Large intestine (tissue), 3 donors: ENCODE measurements at regions not wholly inside any gene's neighbourhood (a gene's known extent, or its start where the extent isn't known, plus 50 kb on each side); places are given as distances from the start of the nearest gene placed in this dataset.

ENCODE experiments used
- DNase-seq, 2 donors: peaks; one replicate each; pipeline versions ENCODE4 v3.0.0 to v3.0.0-alpha.2; 2013
- H3K27ac ChIP-seq: one replicate; pipeline ENCODE4 v1.5.1; 2013; ENCODE audit warnings: low read length
- H3K27me3 ChIP-seq: 2 replicates; pipeline ENCODE4 v1.6.1; 2013; ENCODE audit warnings: low read length; ENCODE audit not compliant: control insufficient read depth, insufficient read depth
- H3K36me3 ChIP-seq: 2 replicates; pipeline ENCODE4 v1.6.1; 2013; ENCODE audit warnings: low read length; ENCODE audit not compliant: control insufficient read depth, insufficient read depth
- H3K4me1 ChIP-seq: one replicate; pipeline ENCODE4 v1.6.1; 2013; ENCODE audit warnings: low read length; ENCODE audit not compliant: control insufficient read depth, insufficient read depth
- H3K4me3 ChIP-seq: one replicate; pipeline ENCODE4 v1.5.1; 2013; ENCODE audit warnings: low read length
- H3K9me3 ChIP-seq: one replicate; pipeline ENCODE4 v1.6.1; 2013; ENCODE audit warnings: mild to moderate bottlenecking, low read depth, low read length, moderate library complexity; ENCODE audit not compliant: control insufficient read depth
- WGBS: methylation state at CpG from one replicate; pipeline ENCODE4 v1.1.5; 2013; ENCODE audit warnings: low lambda C conversion rate; ENCODE audit not compliant: insufficient coverage; 5-methylcytosine and 5-hydroxymethylcytosine counted together

DNA sequence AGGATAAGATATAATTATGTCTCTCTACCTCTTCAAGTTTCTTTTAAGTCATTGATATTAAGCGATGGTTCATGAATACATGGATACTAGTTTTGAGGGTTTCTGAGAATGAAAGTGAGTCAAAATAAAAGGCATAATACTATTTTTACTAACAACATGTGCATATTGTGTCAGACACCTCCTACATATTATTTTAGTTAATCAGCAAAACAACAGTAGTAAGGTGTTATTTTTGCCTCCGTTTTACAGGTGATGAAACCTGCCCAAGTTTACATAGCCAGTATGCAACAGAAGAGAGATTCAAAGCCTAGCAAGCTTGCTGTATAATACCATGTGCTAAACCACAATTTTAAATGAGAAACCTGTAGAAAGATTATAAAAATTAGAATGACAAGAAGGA, 544.1 kb downstream of the EPHA5 start:
- DNase-seq, result no peak
- no peaks in the 10 kb centered on the region for H3K36me3 ChIP-seq
- 100% methylated on average over 1 of the region's 2 CpGs for WGBS
- no peak overlapping the region for H3K4me3 ChIP-seq
- no peaks in the 10 kb centered on the region for H3K4me1 ChIP-seq
- H3K27me3 ChIP-seq, result no peaks in the 10 kb centered on the region
- H3K27ac ChIP-seq, result no peak overlapping the region
- no peaks in the 10 kb centered on the region for H3K9me3 ChIP-seq

DNA sequence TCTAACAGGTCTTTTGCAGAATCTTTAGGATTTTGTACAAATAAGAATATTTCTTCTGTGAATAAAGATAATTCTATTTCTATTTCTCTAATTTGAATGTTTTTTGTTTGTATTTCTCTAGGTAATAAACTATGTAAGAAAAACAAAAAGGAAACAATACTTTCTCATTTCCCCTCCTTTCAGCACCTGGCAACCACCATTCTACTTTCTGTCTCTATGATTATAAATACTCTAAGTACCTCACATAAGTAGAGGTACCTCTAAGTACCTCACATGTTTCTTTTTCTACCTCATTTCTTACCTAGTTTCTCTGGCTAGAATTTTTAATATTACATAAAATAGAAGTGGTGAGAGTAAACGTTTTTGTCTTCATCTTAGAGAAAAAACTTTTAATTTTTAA, 550.0 kb downstream of the EPHA5 start:
- no peak for DNase-seq
- no peaks in the 10 kb centered on the region for H3K4me1 ChIP-seq
- H3K36me3 ChIP-seq, result no peaks in the 10 kb centered on the region
- H3K4me3 ChIP-seq, result no peak overlapping the region
- H3K9me3 ChIP-seq, result no peaks in the 10 kb centered on the region
- no peak overlapping the region for H3K27ac ChIP-seq
- WGBS, result 20% methylated on average over 1 of the region's 1 CpG
- no peaks in the 10 kb centered on the region for H3K27me3 ChIP-seq

DNA sequence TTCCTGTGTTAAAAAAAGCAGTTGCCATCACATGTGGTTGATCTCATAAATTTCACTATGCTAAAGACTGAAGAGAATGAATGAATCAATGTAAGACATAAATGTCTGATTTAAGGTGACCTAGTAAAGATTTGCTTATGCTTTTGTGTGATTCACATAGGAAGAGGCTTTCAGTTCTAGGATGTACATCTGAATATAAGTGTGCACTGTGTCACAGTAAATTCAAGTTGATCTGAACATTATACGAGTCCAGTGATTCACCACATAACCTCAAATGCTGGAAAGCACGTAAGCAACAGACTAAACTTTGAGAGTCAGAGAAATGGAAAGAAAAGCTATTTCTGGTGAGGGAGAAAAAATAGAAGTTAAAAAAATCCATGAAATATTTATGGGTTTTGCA, 567.9 kb downstream of the EPHA5 start:
- WGBS, result 71% methylated on average over 1 of the region's 2 CpGs
- no peak overlapping the region for H3K4me3 ChIP-seq
- no peak overlapping the region for H3K27ac ChIP-seq
- no peaks in the 10 kb centered on the region for H3K9me3 ChIP-seq
- H3K27me3 ChIP-seq, result no peaks in the 10 kb centered on the region
- no peaks in the 10 kb centered on the region for H3K36me3 ChIP-seq
- no peaks in the 10 kb centered on the region for H3K4me1 ChIP-seq
- DNase-seq, result no peak

DNA sequence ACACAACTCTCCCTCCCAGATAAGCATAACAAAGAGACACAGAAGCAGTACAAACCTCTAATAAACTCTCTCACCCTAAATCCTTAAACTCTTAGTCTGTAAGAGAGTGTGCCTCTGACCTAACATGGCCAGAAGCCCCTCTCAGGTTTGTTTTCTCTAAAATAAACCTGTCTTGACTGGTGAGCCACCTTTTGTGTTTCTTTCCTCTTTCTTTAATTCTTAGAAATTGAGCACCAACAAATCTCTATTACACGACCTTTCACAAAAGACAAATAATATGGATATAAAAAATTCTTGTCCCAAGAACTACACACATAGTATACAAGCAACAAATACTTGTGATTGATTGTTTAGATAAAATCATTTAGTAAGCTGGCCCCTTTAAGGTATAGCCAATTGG, 573.7 kb downstream of the EPHA5 start:
- Histone ChIP-seq H3K4me3 (no peak overlapping the region), H3K36me3 (no peaks in the 10 kb centered on the region), H3K9me3 (no peaks in the 10 kb centered on the region), H3K4me1 (no peaks in the 10 kb centered on the region), H3K27ac (no peak overlapping the region), H3K27me3 (no peaks in the 10 kb centered on the region)
- DNase-seq, result no peak
- WGBS, result no CpG with 5 or more reads among the region's 1 CpG

DNA sequence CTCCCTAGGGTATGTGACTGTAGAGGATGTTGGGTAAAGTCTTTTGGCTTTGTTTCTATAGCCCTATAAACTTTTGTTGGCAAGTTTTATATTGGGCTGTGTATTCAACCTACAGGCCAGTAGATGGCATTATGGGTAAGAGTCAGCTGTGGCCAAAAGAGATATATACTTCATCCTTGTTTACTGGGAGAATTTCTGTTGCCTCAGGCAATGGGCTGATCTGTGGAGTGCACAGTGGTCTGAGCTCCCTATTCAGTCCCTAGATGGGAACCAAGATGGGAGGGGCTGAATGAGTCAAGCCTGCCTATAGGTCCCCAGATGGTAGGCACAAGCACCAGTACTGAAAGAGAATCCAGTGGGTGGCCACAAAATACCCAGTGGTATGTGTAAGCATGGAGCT, 580.6 kb downstream of the EPHA5 start:
- no peaks in the 10 kb centered on the region for H3K9me3 ChIP-seq
- H3K4me3 ChIP-seq, result no peak overlapping the region
- no peaks in the 10 kb centered on the region for H3K4me1 ChIP-seq
- DNase-seq, result no peak
- H3K36me3 ChIP-seq, result no peaks in the 10 kb centered on the region
- H3K27me3 ChIP-seq, result no peaks in the 10 kb centered on the region
- H3K27ac ChIP-seq, result no peak overlapping the region

DNA sequence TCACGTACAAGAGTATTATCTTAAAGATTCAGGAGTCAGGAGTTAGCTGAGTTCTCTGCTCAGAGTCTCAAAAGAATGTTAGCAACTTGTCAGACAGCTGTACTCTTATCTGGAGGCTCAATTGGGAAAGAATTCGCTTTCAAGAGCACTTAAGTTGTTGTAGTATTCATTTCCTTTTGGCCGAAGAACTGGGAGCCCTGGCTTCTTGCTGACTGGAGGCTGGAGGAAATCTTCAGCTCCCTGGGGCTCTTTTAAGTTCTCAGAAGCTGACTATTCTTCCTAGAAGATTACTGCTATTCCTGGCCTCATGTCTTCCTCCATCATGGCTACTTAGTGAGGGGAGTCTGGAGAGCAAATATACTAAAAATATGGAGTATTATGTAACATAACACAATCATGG, 587.2 kb downstream of the EPHA5 start:
- Histone ChIP-seq H3K27ac (no peak overlapping the region), H3K36me3 (no peaks in the 10 kb centered on the region), H3K9me3 (no peaks in the 10 kb centered on the region), H3K27me3 (no peaks in the 10 kb centered on the region), H3K4me3 (no peak overlapping the region), H3K4me1 (no peaks in the 10 kb centered on the region)
- no CpG with 5 or more reads among the region's 3 CpGs for WGBS
- DNase-seq, result no peak

DNA sequence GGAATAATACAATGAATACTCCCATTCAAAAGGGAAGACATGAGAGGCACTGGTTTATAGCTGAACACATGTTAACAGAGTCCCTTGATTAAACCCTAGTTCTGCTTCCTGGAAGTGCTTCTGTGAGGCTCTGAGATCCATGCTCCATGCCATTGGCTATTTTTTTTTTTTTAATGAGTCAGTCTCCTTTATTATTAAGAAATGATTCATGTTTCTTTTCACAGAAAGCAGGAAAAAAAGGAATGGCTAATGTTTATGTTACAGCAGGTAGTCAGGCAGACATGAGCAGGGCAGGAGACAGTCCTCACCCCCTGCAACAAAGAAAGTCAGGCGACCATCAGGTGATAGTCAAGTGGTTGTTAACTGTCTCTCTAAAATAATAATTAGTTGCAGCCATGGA, 598.7 kb downstream of the EPHA5 start:
- no peaks in the 10 kb centered on the region for H3K36me3 ChIP-seq
- no CpG with 5 or more reads among the region's 1 CpG for WGBS
- H3K4me3 ChIP-seq, result no peak overlapping the region
- H3K4me1 ChIP-seq, result no peaks in the 10 kb centered on the region
- H3K27me3 ChIP-seq, result no peaks in the 10 kb centered on the region
- H3K27ac ChIP-seq, result no peak overlapping the region
- DNase-seq, result no peak
- no peaks in the 10 kb centered on the region for H3K9me3 ChIP-seq

DNA sequence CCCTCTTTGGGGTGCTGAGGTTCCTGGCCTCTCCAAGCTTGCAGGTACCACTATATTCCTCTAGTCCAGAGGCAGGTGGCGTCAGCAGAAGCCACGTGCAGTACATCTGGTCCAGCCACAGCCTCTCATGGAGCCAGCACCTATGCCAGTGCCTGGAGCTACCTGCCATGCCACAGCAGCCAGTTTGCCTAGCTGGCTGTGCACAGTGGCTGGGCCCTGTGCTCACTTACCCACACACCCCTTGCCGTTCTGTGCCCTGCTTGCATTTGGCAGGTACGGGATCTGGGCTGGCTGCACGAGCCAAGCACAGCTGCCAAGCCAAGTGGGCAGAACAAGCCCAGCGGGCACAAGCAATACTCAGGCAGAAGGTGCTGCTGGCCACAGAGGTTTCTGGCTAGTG, 601.1 kb downstream of the EPHA5 start:
- Histone ChIP-seq H3K4me1 (no peaks in the 10 kb centered on the region), H3K27me3 (no peaks in the 10 kb centered on the region), H3K9me3 (no peaks in the 10 kb centered on the region), H3K4me3 (no peak overlapping the region), H3K27ac (no peak overlapping the region), H3K36me3 (no peaks in the 10 kb centered on the region)
- DNase-seq, result no peak
- no CpG with 5 or more reads among the region's 6 CpGs for WGBS

DNA sequence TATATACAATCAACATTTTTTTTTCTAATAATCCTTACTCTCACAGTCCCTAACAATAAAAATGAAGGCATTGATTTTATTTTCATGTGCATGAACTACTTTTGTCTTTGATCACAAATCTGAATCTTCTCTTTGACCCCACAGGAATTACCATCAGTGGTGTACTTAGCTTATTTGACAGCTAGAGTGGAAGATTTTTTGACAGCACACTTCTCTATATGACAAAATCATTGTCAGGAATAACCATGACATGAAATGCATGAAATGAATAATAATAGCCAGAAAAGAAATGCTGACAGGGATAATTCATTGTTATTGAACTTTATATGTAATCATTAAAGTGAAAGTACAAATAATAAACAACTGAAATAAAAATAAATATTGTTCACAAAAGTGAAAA, 604.2 kb downstream of the EPHA5 start:
- no peak overlapping the region for H3K4me3 ChIP-seq
- H3K27me3 ChIP-seq, result no peaks in the 10 kb centered on the region

DNA sequence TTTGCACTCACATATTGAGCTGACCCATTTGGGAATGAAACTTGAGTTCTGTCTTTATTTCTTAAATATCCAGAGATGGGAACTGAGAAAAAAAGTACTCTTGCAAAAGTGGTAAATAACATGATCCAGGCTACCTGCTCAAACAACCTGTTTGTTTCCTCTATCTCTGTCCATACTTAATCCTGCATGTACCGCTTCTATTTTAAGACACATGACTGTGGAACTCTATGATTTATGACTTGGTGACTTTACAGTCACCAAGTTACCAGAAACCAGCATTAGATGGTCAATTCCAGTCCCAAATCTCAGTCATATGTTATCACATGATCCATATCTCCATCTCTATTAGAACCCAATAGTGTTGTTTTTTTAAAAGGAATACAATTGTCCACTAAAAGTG, 606.7 kb downstream of the EPHA5 start:
- no peaks in the 10 kb centered on the region for H3K9me3 ChIP-seq
- H3K4me1 ChIP-seq, result no peaks in the 10 kb centered on the region
- DNase-seq, result no peak
- WGBS, result no CpG with 5 or more reads among the region's 1 CpG
- H3K27ac ChIP-seq, result no peak overlapping the region
- H3K36me3 ChIP-seq, result no peaks in the 10 kb centered on the region
- no peak overlapping the region for H3K4me3 ChIP-seq
- no peaks in the 10 kb centered on the region for H3K27me3 ChIP-seq

More for the DNA sequence above, 604.2 kb downstream of the EPHA5 start:
- H3K27ac ChIP-seq, result no peak overlapping the region
- no peaks in the 10 kb centered on the region for H3K36me3 ChIP-seq
- no peaks in the 10 kb centered on the region for H3K4me1 ChIP-seq
- H3K9me3 ChIP-seq, result no peaks in the 10 kb centered on the region
- DNase-seq, result no peak

DNA sequence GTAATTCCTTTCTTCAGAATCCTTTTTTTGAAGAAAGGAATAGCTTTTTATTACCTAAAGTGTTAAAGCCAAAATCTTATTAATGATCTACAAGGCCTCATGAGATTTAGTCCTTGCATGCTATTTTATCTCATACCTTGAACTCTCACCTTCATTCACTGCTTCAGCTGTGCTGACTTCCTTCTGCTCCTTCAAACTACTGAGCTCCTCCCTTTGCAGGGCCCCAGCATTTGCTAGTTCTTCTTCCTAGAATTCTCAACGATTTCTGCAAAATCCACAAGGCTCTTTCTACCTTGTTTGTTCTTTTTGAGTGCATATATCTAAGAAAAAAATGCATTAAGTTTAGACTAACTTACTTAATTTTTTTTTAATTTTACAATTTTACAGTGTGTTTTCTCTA, 619.5 kb downstream of the EPHA5 start:
- H3K4me1 ChIP-seq, result no peaks in the 10 kb centered on the region
- WGBS, result no CpG with 5 or more reads among the region's 1 CpG
- peak overlapping the region; percentile 39 for H3K27ac ChIP-seq

More for the DNA sequence above, 619.5 kb downstream of the EPHA5 start:
- Histone ChIP-seq H3K9me3 (no peaks in the 10 kb centered on the region), H3K36me3 (no peaks in the 10 kb centered on the region), H3K27me3 (no peaks in the 10 kb centered on the region), H3K4me3 (no peak overlapping the region)
- peak in 1 of 2 donors; percentile 11 for DNase-seq
